ENCODE measurements at regions not wholly inside any gene's neighbourhood (a gene's known extent, or its start where the extent isn't known, plus 50 kb on each side); places are given as distances from the start of the nearest gene placed in this dataset.

- no peak for TF ChIP-seq CTCF (IDR thresholded peaks at IDR 0.05)
- TF ChIP-seq POLR2A (IDR thresholded peaks at IDR 0.05) = no peak
Observed at GRCh38 chr5:165260426-165260825, 1755.0 kb downstream of the MAT2B start.
